ENCODE measurements at regions not wholly inside any gene's neighbourhood (a gene's known extent, or its start where the extent isn't known, plus 50 kb on each side); places are given as distances from the start of the nearest gene placed in this dataset.

DNA sequence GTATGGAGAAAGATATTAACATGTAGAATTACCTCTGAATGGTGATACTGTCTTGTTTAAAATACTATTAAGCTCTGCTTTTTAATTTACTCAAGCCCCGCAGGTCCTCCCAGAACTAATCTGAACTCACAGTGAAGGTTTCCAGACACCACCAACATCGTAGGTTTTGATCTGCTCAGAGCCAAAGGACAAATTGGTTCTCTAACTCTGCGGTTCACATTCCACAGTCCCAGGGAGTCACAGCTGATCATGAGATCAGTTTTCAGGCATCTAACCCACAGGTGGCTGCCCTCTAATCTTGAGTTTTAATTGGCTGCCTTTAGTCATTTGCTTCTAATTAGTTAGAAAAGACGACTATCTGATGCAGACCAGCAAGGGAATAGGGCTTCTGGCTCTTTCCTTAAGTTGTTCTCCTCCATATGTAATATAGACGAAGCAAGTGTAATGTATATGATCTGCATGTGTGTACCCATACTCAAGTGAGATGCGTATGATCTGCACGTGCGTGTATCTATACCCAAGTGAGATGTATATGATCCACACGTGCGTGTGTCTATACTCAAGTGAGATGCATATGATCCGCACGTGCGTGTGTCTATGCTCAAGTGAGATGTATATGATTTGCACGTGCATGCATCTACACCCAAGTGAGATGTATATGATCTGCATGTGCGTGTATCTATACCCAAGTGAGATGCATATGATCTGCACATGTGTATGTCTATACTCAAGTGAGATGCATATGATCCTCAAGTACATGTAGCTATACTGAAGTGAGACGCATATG lies 331.5 kb upstream of the NPVF start:
- DNase-seq = no peak

DNA sequence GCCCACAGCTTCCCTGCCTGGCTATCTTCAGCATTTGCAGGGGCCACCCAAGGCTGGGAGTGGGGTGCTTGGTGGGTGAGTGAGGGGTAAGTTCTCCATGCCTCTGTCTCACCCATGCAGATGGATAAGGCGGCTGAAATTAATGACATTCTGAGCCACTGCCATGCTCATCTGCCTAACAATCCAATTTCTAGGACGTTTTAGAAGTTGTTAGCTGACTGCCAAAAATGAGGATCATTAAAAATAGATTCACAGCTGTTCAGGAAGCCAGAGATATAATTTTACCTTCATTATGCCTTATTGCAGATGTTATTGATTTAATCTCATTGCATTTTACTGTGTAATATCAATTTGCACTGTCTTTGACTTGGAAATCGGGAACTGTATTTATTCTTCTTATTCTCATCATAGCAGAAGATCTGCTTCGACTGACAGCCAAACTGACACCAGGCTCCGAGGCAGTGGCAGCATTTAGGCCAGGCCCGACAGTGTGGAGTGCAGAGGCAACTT lies 334.4 kb upstream of the NPVF start:
- DNase-seq = no peak

DNA sequence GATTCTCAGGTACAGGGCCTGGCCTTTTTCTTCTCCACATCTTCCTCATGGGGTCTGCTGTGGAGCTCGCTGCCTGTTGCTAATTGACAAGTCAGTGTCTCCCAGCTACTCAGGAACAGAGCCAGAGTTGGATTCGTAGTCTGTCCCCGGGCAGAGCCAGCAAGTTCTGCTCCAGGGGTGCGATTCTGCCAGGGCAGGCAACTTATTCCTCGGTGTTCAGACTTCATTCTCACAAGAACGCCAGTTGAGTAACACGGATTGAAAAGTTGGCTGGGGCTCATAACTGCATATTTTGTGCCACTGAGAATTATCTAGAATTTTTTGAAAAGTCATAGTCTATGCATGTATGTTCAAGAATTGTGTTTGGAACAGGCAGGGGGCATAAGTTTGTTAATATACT lies 336.7 kb upstream of the NPVF start:
- no peak for DNase-seq

GRCh38 chr7:25565949-25566348 lies 337.7 kb upstream of the NPVF start:
- peak; percentile 64 for DNase-seq

- DNase-seq = no peak
These were observed 339.1 kb upstream of the NPVF start for GRCh38 chr7:25567430-25567829.

- DNase-seq = no peak
These were observed 341.5 kb upstream of the NPVF start for GRCh38 chr7:25569765-25570164.

DNA sequence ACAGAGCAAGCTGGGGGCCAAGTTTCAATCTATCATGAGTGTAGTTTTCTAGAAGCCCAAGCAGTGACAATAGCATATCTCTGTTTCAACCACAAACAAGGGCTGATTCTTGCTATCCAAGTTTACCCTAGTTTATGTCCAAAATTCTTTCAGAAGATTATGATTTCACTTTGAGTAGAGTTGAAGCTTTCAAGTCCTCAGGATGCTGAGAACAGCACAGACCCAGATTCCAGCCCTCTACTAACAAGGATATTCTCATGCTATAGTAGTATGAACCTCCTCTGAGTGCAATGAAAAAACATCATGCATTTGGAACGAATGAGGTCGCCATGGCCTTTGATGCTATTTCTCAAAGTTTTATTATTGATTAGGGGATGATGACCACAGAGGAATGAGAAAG lies 344.1 kb upstream of the NPVF start:
- DNase-seq = no peak

DNA sequence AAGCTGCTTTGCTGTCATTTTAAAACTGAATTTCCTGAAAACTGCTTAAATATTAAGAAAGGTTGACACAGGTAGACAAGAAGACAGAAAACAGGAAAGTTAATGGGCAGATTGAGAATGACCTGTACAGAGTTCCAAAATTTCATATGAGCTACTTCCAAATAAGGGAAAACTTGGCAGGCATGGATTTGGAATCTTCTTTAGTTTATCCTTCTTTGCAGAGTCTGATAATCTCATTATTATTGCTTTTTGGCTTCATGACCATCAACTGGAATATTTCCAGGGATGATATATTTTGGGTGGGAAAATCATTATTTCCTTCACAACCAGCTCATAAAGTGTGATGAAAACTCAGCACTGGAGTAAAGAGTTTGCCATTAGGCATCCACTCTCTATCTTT lies 346.5 kb upstream of the NPVF start:
- no peak for DNase-seq

DNA sequence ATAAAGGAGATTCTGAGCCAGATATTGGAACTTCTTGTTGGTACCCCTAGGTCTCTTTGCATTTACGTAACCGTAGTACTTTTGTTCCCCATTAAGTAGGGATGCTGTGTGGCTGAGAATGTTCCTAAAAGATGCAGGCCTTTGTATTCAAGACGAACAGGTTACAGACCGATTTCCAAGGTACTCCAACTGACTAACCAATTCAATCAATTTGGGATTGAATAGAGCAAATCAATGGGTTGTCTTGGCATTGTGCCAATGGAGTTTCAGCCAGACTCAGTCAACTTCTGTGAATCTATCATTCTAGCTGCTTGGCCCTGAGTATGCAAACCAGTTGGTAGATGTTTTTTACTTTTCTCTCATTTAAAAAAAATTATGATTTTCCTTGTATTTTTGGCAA lies 347.3 kb upstream of the NPVF start:
- DNase-seq = no peak

DNA sequence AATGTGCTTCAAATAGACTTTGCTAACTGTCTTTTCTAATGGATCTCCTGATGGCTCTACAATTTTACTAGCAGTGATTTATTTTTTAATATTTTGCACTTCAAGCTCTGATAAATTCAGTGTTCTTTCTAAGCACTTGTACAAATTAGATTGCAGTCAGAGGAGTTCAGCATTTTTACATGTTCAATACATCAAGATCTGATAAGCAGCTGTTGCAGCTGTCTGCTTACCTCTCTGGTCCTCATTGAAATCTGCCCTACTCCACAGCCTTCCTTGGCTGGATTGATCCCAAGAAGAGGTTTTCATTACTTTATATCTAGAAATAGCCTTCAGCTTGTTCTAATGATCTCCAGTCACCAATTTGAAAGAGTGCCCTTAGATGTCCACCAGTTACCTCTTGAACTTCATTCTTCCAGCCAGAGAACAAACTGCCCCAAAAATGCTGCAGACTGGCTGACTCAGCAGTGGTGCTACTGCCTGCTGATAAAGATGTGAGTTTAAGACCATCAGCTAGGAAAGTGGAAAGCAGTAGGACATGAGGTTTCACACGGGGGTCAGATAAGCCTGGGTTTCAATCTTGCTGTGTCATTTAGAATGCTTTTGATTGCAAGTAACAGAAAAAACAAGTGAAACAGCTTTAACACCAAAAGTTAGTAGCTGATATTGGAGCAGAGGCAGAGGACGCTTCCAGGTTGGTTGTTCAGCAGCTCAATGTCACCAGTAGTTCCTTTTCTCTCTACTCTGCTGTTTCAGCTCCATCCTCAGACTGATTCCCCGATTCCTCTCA lies 350.9 kb upstream of the NPVF start:
- DNase-seq = no peak

DNA sequence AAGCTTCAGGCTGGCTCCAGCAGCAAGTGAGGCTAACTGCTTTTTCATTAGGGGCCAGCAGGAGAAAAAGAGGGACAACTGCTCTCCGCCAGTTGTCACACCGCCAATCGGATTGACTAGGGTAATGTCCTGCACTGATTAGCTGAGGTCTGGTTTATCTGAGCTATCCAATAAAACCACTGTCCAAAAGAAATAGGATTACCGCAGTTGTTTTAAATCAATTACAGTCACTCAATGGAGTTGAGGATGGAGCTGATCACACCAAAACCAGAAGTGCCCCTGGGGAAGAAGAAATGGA lies 351.4 kb upstream of the NPVF start:
- DNase-seq = no peak

- DNase-seq = no peak
These were observed 351.9 kb upstream of the NPVF start for GRCh38 chr7:25580141-25580540.

DNA sequence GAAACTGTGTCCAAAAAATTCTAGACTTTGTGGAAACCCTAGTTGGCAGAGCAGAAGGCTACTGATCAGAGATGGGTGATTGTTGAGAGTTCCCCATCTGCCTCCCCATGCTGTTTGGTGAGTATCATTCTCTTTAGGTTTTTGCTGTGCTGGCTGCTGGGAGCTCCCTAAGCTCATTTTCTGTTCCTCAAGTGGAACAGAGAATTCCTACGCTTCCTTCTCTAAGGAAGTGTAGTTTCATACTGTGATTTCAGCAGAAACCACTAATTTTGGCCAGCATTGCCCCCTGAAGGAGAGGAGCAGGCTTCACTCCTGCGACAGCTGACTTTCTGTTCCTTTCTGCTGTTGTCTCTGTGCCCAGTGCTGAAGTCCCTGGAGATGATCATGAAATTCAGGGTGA lies 355.3 kb upstream of the NPVF start:
- no peak for DNase-seq

GRCh38 chr7:25584112-25584938 lies 356.0 kb upstream of the NPVF start:
- DNase-seq = no peak

DNA sequence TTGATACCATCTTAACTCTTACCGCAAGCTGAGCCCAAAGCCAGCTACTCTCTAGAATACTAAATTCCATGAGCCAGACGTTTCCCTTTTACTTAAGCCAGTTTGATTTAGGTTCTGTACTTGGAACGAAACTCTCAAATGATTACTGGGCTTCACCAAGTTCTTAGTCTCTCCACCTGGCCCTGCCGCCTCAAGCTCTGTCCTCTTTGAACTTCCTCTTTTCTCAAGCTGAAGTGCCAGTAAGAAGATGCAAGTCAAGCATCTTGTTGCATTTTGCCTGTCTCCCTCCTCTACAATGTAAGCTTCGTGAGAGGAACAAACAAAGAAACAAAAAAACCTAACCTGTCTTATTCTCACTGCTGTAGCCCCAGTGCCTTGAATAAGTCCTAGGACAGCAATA lies 358.2 kb upstream of the NPVF start:
- no peak for DNase-seq

GRCh38 chr7:25594122-25594521 lies 365.8 kb upstream of the NPVF start:
- no peak for DNase-seq

DNA sequence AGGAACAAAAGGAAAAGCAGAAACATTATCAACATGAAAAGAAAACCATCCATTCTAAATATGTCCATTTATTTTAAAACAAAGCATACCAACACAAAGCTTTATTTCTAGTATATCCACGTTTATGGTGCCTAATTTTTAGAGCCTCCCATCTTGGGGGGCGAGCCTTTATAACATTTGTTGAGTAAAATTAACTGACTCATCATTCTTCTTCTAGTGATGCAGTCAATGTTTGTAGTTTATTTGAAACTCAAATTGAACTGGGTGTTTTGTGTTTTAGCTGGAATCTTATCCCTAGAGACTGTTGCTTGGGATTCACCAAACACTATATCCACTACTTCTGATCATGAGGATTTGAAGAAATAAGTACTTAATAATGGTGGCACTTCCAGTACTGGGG lies 366.4 kb upstream of the NPVF start:
- no peak for DNase-seq

- no peak for DNase-seq
These were observed 367.7 kb upstream of the NPVF start for GRCh38 chr7:25595996-25596395.

DNA sequence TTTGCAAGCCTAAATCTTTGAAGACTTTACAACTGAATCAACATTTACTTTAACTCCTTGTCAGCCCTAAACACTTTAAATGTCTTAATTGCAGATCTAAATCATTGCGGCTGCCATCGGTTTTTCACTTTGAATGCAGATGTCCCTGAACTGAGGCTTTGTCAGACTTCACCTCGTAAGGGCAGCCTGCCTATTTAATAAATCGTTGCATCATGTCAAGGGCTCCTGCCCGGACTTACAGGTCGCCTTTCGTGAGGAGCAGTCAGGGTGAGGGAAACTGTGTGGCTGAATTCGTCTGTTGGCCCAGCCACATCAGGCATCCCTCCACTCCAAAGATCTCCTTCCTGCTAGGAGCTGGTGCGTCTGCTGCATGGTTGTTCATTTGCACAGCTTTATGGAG lies 368.2 kb upstream of the NPVF start:
- DNase-seq = no peak

GRCh38 chr7:25597946-25598345 lies 369.7 kb upstream of the NPVF start:
- DNase-seq = no peak

DNA sequence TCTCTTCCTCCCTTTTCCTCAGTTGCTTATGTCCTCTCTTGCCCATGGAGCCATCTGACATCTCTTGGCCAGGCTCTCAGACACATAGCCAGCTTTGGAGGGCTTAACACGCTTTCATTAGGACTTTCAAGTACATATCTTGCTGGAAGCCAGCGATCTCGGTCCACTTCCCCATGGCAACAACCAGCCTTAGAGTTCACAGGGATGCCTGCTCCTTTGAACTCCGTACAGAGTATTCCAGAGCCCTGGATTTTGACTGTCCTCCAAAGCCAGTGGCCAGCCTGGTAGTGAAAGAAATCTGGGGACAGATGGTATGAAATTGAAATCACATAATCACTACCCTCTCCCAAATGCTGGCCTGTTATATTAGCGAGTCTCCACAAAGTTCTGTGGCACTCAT lies 370.5 kb upstream of the NPVF start:
- no peak for DNase-seq

GRCh38 chr7:25600262-25600920 lies 372.1 kb upstream of the NPVF start:
- no peak for DNase-seq

All from CD4-positive, alpha-beta T cell treated with Interleukin-4 for 4 hours (primary cell).